ENCODE measurements at regions not wholly inside any gene's neighbourhood (a gene's known extent, or its start where the extent isn't known, plus 50 kb on each side); places are given as distances from the start of the nearest gene placed in this dataset.

DNA sequence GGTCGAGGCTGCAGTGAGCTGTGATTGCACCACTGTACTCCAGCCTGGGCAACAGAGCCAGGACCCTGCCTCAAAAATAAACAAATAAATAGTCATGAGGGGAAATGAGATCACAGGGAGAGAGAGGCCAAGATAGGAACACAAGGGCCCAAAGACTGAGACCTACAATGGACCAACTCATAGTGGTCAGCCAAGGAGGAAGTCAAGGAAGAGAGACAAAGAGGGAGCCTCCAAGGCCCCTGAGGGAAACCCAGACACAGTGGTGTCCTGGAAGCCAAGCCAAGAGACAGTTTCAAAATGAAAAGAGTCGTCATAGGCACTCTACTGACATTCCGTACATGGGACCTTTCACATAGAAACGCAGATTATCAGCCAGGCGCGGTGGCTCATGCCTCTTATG lies 153.3 kb downstream of the BCOR start:
- dilution Hi-C loops (cut with MboI; ENCODE audit: extremely low pct_ligation_motif_present, low sequenced_read_pairs), result no loop called here
- FAIRE-seq (no peak), DNase-seq (ENCODE audit: low read depth, low spot score) (no peak)
- no peak overlapping the region for H3K9ac ChIP-seq (ENCODE audit: control insufficient read depth, extremely low read depth, insufficient read depth, low read length)
- H3K4me3 ChIP-seq (ENCODE audit: control insufficient read depth in 2 of 3, extremely low read depth in 1 of 3, insufficient read depth in 2 of 3, low read depth in 1 of 3, low read length in 3 of 3), result no peak overlapping the region
- no peaks in the 10 kb centered on the region for H3K4me1 ChIP-seq (ENCODE audit: control insufficient read depth, extremely low read depth, insufficient read depth, low read length)
- no peak overlapping the region for H3K4me2 ChIP-seq (ENCODE audit: control insufficient read depth, extremely low read depth, insufficient read depth, low read depth, low read length)
- H3K79me2 ChIP-seq (ENCODE audit: control insufficient read depth, insufficient read depth, low read length), result no peaks in the 10 kb centered on the region
- H3K27ac ChIP-seq (ENCODE audit: control insufficient read depth, insufficient read depth, low read length), result no peak overlapping the region
- H4K20me1 ChIP-seq (ENCODE audit: control insufficient read depth, extremely low read depth, insufficient read depth, low read length), result no peaks in the 10 kb centered on the region
- no peaks in the 10 kb centered on the region for H3K36me3 ChIP-seq (ENCODE audit: control insufficient read depth in 2 of 2, extremely low read depth in 1 of 2, insufficient read depth in 2 of 2, low read length in 2 of 2)
- no peak overlapping the region for H2AFZ ChIP-seq (ENCODE audit: control insufficient read depth, low read length)
- no peaks in the 10 kb centered on the region for H3K9me3 ChIP-seq (ENCODE audit: control insufficient read depth, low read depth, low read length)
- no peaks in the 10 kb centered on the region for H3K9me1 ChIP-seq (ENCODE audit: control insufficient read depth, extremely low read depth, insufficient read depth, low read length)
- TF ChIP-seq, protein P1, sequence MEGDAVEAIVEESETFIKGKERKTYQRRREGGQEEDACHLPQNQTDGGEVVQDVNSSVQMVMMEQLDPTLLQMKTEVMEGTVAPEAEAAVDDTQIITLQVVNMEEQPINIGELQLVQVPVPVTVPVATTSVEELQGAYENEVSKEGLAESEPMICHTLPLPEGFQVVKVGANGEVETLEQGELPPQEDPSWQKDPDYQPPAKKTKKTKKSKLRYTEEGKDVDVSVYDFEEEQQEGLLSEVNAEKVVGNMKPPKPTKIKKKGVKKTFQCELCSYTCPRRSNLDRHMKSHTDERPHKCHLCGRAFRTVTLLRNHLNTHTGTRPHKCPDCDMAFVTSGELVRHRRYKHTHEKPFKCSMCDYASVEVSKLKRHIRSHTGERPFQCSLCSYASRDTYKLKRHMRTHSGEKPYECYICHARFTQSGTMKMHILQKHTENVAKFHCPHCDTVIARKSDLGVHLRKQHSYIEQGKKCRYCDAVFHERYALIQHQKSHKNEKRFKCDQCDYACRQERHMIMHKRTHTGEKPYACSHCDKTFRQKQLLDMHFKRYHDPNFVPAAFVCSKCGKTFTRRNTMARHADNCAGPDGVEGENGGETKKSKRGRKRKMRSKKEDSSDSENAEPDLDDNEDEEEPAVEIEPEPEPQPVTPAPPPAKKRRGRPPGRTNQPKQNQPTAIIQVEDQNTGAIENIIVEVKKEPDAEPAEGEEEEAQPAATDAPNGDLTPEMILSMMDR (optimal IDR thresholded peaks at IDR 0.05 in 1 of 3, IDR thresholded peaks at IDR 0.05 in 1 of 3, conservative IDR thresholded peaks at IDR 0.05 in 1 of 3; ENCODE audit: extremely low read depth in 1 of 3, insufficient read depth in 2 of 3, low read length in 3 of 3), result no peak
- no peak for TF ChIP-seq EZH2 (IDR thresholded peaks at IDR 0.05; ENCODE audit: low read length)
- no peaks in the 10 kb centered on the region for H3K27me3 ChIP-seq (ENCODE audit: control insufficient read depth, extremely low read depth, insufficient read depth, low read length)

DNA sequence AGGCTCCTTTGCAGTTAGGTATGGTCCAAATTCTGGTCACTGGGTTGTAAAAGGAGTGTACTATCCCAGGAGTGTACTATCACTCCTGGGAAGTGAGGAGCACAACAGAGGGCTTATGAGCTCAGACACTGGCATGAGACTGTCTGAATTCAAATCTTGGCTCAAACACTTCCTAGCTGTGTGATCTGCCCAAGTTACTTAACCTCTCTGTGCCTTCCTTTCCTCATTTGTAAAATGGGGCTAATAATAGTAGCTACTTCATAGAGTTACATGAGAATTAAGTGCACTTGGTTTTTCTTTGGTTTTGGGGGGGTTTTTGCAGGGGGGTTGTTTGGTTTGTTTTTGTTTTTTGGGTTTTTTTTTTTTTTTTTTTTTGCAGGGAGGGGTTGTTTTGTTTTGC lies 152.0 kb downstream of the BCOR start:
- FAIRE-seq, result no peak

More for the DNA sequence above, 152.0 kb downstream of the BCOR start:
- H3K27ac ChIP-seq (ENCODE audit: control insufficient read depth, insufficient read depth, low read length), result no peak overlapping the region
- no peak overlapping the region for H3K9ac ChIP-seq (ENCODE audit: control insufficient read depth, extremely low read depth, insufficient read depth, low read length)
- no peaks in the 10 kb centered on the region for H3K27me3 ChIP-seq (ENCODE audit: control insufficient read depth, extremely low read depth, insufficient read depth, low read length)
- no peak for DNase-seq (ENCODE audit: low read depth, low spot score)
- H3K36me3 ChIP-seq (ENCODE audit: control insufficient read depth in 2 of 2, extremely low read depth in 1 of 2, insufficient read depth in 2 of 2, low read length in 2 of 2), result no peaks in the 10 kb centered on the region
- no peak for TF ChIP-seq EZH2 (IDR thresholded peaks at IDR 0.05; ENCODE audit: low read length)
- TF ChIP-seq, protein P1 (optimal IDR thresholded peaks at IDR 0.05 in 1 of 3, IDR thresholded peaks at IDR 0.05 in 1 of 3, conservative IDR thresholded peaks at IDR 0.05 in 1 of 3; ENCODE audit: extremely low read depth in 1 of 3, insufficient read depth in 2 of 3, low read length in 3 of 3), result no peak
- H4K20me1 ChIP-seq (ENCODE audit: control insufficient read depth, extremely low read depth, insufficient read depth, low read length), result no peaks in the 10 kb centered on the region
- H3K4me2 ChIP-seq (ENCODE audit: control insufficient read depth, extremely low read depth, insufficient read depth, low read depth, low read length), result no peak overlapping the region
- no peaks in the 10 kb centered on the region for H3K79me2 ChIP-seq (ENCODE audit: control insufficient read depth, insufficient read depth, low read length)
- dilution Hi-C loops (cut with MboI; ENCODE audit: extremely low pct_ligation_motif_present, low sequenced_read_pairs), result no loop called here
- H3K4me3 ChIP-seq (ENCODE audit: control insufficient read depth in 2 of 3, extremely low read depth in 1 of 3, insufficient read depth in 2 of 3, low read depth in 1 of 3, low read length in 3 of 3), result no peak overlapping the region
- no peak overlapping the region for H2AFZ ChIP-seq (ENCODE audit: control insufficient read depth, low read length)
- H3K9me3 ChIP-seq (ENCODE audit: control insufficient read depth, low read depth, low read length), result no peaks in the 10 kb centered on the region
- H3K9me1 ChIP-seq (ENCODE audit: control insufficient read depth, extremely low read depth, insufficient read depth, low read length), result no peaks in the 10 kb centered on the region
- peaks cover 3% of the 10 kb centered on the region for H3K4me1 ChIP-seq (ENCODE audit: control insufficient read depth, extremely low read depth, insufficient read depth, low read length)

Measured in keratinocyte (primary cell).